ENCODE measurements at regions not wholly inside any gene's neighbourhood (a gene's known extent, or its start where the extent isn't known, plus 50 kb on each side); places are given as distances from the start of the nearest gene placed in this dataset.

- TF ChIP-seq CTCF (IDR thresholded peaks at IDR 0.05; ENCODE audit: poor library complexity, severe bottlenecking) (no peak), RAD21 (conservative IDR thresholded peaks at IDR 0.05) (no peak), EP300 (conservative IDR thresholded peaks at IDR 0.05; ENCODE audit: poor library complexity, severe bottlenecking) (no peak), EZH2 (IDR thresholded peaks at IDR 0.05; ENCODE audit: borderline replicate concordance, insufficient read depth, low read length, poor library complexity, severe bottlenecking) (no peak)
Observed at GRCh38 chr3:3902161-3902560, 102.9 kb downstream of the LRRN1 start.

All from neural cell (in vitro differentiated cells).